ENCODE measurements at regions not wholly inside any gene's neighbourhood (a gene's known extent, or its start where the extent isn't known, plus 50 kb on each side); places are given as distances from the start of the nearest gene placed in this dataset.

DNA sequence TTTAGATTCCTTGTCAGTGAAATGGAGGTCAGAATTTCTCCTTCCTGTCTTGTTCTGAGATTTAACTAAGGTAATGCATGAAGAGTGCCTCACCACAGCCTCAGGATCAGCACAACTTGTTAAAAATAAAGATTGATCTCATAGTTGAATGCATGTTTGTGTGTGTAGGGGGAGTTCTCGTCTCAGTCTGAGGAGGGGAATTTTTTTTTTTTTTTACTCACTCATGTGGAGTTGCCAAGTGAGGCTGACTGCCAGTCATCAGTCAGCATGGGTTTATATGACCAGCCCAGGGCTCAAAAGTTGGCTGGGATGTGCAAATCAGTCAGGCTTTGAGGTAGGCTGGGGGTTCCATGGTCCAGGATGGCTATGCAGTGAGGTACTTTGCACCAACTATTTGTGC lies 113.2 kb downstream of the FANCF start:
- no peaks in the 10 kb centered on the region for H4K20me1 ChIP-seq (replicated peaks in 1 of 2; ENCODE audit: control insufficient read depth in 1 of 2, insufficient read depth in 2 of 2, low read length in 2 of 2)
- H4K8ac ChIP-seq (ENCODE audit: extremely low read depth, insufficient read depth, low read length), result no peak overlapping the region
- no peak overlapping the region for H2BK15ac ChIP-seq (ENCODE audit: low read length)
- H3K4ac ChIP-seq (replicated peaks; ENCODE audit: insufficient read length, low read depth, low read length), result no peak overlapping the region
- H3K9me3 ChIP-seq (ENCODE audit: insufficient read depth in 2 of 2, low read depth in 1 of 2, low read length in 1 of 2), result no peaks in the 10 kb centered on the region
- CTCF ChIA-PET (ENCODE audit: partially characterized antibody), result no interaction called here
- H3K36me3 ChIP-seq (ENCODE audit: control insufficient read depth in 2 of 4, insufficient read depth in 4 of 4, low read length in 3 of 4), result no peaks in the 10 kb centered on the region
- WGBS, 2 experiments (ENCODE audit: extremely low coverage in 1 of 2, insufficient coverage in 1 of 2, insufficient read length in 1 of 2, insufficient replicate concordance in 2 of 2, low coverage in 1 of 2, low lambda C conversion rate in 2 of 2, missing lambda C conversion rate in 1 of 2), result 93% methylated on average over 1 of the region's 1 CpG; no CpG with 5 or more reads in 1 of the 2 experiments
- H3K27ac ChIP-seq (ENCODE audit: low read depth, low read length), result no peak overlapping the region
- no peak overlapping the region for H3K23ac ChIP-seq (ENCODE audit: insufficient read length)
- H3K4me2 ChIP-seq (ENCODE audit: insufficient read depth in 1 of 2, low read depth in 2 of 2, low read length in 2 of 2), result no peak overlapping the region
- no peak for DNase-seq (ENCODE audit: low read depth in 1 of 2, low spot score in 2 of 2)
- no peaks in the 10 kb centered on the region for H3K27me3 ChIP-seq (replicated peaks in 1 of 4; ENCODE audit: control insufficient read depth in 3 of 4, extremely low read depth in 1 of 4, insufficient read depth in 3 of 4, low read length in 3 of 4)
- no peak overlapping the region for H3K18ac ChIP-seq (ENCODE audit: extremely low read depth, low read length)
- H4K91ac ChIP-seq (replicated peaks; ENCODE audit: insufficient read length, low read length), result no peak overlapping the region
- FAIRE-seq, result no peak
- H2AK5ac ChIP-seq (ENCODE audit: low read depth, low read length), result no peak overlapping the region
- H2BK5ac ChIP-seq (ENCODE audit: low read depth, low read length), result no peak overlapping the region
- H3K79me1 ChIP-seq (ENCODE audit: low read depth, low read length), result no peaks in the 10 kb centered on the region
- H3K4me1 ChIP-seq (replicated peaks in 1 of 4; ENCODE audit: control insufficient read depth in 3 of 4, insufficient read depth in 4 of 4, low read length in 3 of 4), result peaks cover 0 to 8% (median 2%) of the 10 kb centered on the region in 4 experiments; a peak in 3 of 7 replicates
- H3K56ac ChIP-seq (replicated peaks; ENCODE audit: insufficient read length, low read depth, low read length), result no peak overlapping the region
- H3K4me3 ChIP-seq (ENCODE audit: extremely low read depth in 1 of 4, insufficient read depth in 2 of 4, low read depth in 3 of 4, low read length in 4 of 4), result no peak overlapping the region
- H4K5ac ChIP-seq (ENCODE audit: insufficient read length, low read depth, low read length), result no peak overlapping the region
- no peak overlapping the region for H2BK12ac ChIP-seq (ENCODE audit: low read depth, low read length)
- no peaks in the 10 kb centered on the region for H3K23me2 ChIP-seq (ENCODE audit: low read depth, low read length)
- H3K79me2 ChIP-seq (ENCODE audit: control insufficient read depth in 1 of 2, insufficient read depth in 2 of 2, low read length in 2 of 2), result no peaks in the 10 kb centered on the region
- no peak overlapping the region for H2AFZ ChIP-seq (ENCODE audit: low read length)
- no peak overlapping the region for H3K14ac ChIP-seq (ENCODE audit: insufficient read length)
- no peak overlapping the region for H2BK120ac ChIP-seq (replicated peaks; ENCODE audit: low read depth, low read length)
- POLR2A ChIA-PET (ENCODE audit: partially characterized antibody), result no interaction called here
- no peak overlapping the region for H2BK20ac ChIP-seq (ENCODE audit: low read length)
- no peak overlapping the region for H3K9ac ChIP-seq (replicated peaks in 1 of 4; ENCODE audit: extremely low read depth in 1 of 4, low read depth in 3 of 4, low read length in 3 of 4)
- TF ChIP-seq NRF1 (IDR thresholded peaks at IDR 0.05; ENCODE audit: low read depth, low read length) (no peak), GTF2F1 (IDR thresholded peaks at IDR 0.05; ENCODE audit: borderline replicate concordance, low read depth, low read length) (no peak), SP1 (IDR thresholded peaks at IDR 0.05; ENCODE audit: low read depth, low read length) (no peak), RXRA (IDR thresholded peaks at IDR 0.05; ENCODE audit: insufficient read depth, low read depth, low read length) (no peak), RFX5 (IDR thresholded peaks at IDR 0.05; ENCODE audit: borderline replicate concordance, low read depth, low read length) (no peak), SUZ12 (IDR thresholded peaks at IDR 0.05; ENCODE audit: low read length) (no peak), YY1 (IDR thresholded peaks at IDR 0.05; ENCODE audit: low read depth, low read length) (no peak), EGR1 (IDR thresholded peaks at IDR 0.05; ENCODE audit: borderline replicate concordance, low read depth, low read length) (no peak), CBX5 (IDR thresholded peaks at IDR 0.05; ENCODE audit: low read depth, low read length) (no peak), TAF7 (optimal IDR thresholded peaks at IDR 0.05; ENCODE audit: borderline replicate concordance, low read depth, low read length) (no peak), JUN (IDR thresholded peaks at IDR 0.05; ENCODE audit: low read depth, low read length) (no peak), HDAC2 (IDR thresholded peaks at IDR 0.05; ENCODE audit: borderline replicate concordance in 1 of 2, low read depth in 2 of 2, low read length in 2 of 2) (no peak), NANOG (IDR thresholded peaks at IDR 0.05; ENCODE audit: insufficient read depth, low read depth, low read length, poor library complexity, severe bottlenecking) (no peak)
- TF ChIP-seq, protein P1, sequence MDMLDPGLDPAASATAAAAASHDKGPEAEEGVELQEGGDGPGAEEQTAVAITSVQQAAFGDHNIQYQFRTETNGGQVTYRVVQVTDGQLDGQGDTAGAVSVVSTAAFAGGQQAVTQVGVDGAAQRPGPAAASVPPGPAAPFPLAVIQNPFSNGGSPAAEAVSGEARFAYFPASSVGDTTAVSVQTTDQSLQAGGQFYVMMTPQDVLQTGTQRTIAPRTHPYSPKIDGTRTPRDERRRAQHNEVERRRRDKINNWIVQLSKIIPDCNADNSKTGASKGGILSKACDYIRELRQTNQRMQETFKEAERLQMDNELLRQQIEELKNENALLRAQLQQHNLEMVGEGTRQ (IDR thresholded peaks at IDR 0.05; ENCODE audit: low read length), result no peak

All from H1 (cell line).